ENCODE measurements at regions not wholly inside any gene's neighbourhood (a gene's known extent, or its start where the extent isn't known, plus 50 kb on each side); places are given as distances from the start of the nearest gene placed in this dataset.
A peak's percentile ranks its signal among the peaks of the same experiment; 100 is the strongest.

- 53 to 56% methylated on average over 7 of the region's 7 CpGs for WGBS, 2 donors
- TF ChIP-seq, protein P1, sequence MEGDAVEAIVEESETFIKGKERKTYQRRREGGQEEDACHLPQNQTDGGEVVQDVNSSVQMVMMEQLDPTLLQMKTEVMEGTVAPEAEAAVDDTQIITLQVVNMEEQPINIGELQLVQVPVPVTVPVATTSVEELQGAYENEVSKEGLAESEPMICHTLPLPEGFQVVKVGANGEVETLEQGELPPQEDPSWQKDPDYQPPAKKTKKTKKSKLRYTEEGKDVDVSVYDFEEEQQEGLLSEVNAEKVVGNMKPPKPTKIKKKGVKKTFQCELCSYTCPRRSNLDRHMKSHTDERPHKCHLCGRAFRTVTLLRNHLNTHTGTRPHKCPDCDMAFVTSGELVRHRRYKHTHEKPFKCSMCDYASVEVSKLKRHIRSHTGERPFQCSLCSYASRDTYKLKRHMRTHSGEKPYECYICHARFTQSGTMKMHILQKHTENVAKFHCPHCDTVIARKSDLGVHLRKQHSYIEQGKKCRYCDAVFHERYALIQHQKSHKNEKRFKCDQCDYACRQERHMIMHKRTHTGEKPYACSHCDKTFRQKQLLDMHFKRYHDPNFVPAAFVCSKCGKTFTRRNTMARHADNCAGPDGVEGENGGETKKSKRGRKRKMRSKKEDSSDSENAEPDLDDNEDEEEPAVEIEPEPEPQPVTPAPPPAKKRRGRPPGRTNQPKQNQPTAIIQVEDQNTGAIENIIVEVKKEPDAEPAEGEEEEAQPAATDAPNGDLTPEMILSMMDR (IDR thresholded peaks at IDR 0.05): no peak
- no peak for TF ChIP-seq POLR2A (IDR thresholded peaks at IDR 0.05)
- no peak for DNase-seq
- H3K9me3 ChIP-seq: no peaks in the 10 kb centered on the region
- peaks cover 0 to 15% (median 0%) of the 10 kb centered on the region in 4 donors for H3K27me3 ChIP-seq
- H3K4me3 ChIP-seq: no peak overlapping the region
- H3K4me1 ChIP-seq: peaks cover 34 to 70% (median 38%) of the 10 kb centered on the region in 3 donors
- H3K36me3 ChIP-seq: no peaks in the 10 kb centered on the region
- peak overlapping the region; percentile 75 to 86 (median 81) for H3K27ac ChIP-seq
- intact Hi-C loops (cut with DNase I): loop anchor here (10.0 kb wide), 1 partner anchor 90 kb away; no protein-coding TSS in a partner anchor
These were observed 261.4 kb upstream of the HES1 start for GRCh38 chr3:193874512-193874911.

- no peak overlapping the region for H3K4me3 ChIP-seq
- WGBS, 2 donors: 70 to 85% methylated on average over 5 of the region's 5 CpGs
- peak overlapping the region; percentile 75 to 86 (median 81) for H3K27ac ChIP-seq
- TF ChIP-seq POLR2A (IDR thresholded peaks at IDR 0.05): no peak
- TF ChIP-seq, protein P1 (IDR thresholded peaks at IDR 0.05): no peak
- intact Hi-C loops (cut with DNase I): loop anchor here (10.0 kb wide), 1 partner anchor 90 kb away; no protein-coding TSS in a partner anchor
- peaks cover 0 to 9% (median 0%) of the 10 kb centered on the region in 4 donors for H3K27me3 ChIP-seq
- H3K4me1 ChIP-seq: peaks cover 30 to 69% (median 32%) of the 10 kb centered on the region in 3 donors
- H3K9me3 ChIP-seq: no peaks in the 10 kb centered on the region
- no peaks in the 10 kb centered on the region for H3K36me3 ChIP-seq
- no peak for DNase-seq
These were observed 260.9 kb upstream of the HES1 start for GRCh38 chr3:193874997-193875593.

DNA sequence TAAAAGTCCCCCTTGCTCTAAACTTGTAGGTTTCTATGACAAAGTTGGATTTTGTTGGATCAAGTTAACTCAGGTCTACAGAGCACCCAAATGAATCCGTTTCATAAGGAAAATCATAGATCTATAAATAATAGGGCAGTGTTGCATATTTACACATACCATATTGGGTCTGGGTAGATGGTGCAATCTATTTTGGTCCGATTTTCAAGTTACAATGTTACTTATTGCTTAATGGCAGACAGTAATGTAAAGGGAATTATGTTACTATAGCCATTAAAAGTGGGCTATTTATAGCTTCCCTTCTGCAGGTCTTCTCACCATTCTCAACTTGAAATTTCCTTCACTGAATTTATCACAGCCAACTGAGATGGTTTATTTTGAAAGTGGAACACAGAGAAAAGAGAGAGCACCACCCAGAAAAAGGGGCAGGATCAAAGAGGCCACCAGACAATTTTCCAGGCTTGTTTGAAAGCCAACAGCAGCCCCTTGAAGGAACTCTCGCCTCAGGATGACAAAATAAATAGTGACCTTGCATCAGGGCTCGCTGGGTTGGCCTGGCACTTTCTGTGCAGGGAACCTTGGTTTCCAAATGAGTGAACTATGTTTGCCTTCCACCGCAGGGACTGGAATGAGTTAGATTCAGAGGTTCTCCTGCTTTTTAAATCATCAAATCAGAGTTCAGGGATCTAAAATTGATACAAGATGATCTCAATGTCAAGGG is 260.2 kb upstream of the HES1 start:
- Histone ChIP-seq H3K36me3 (no peaks in the 10 kb centered on the region), H3K4me3 (no peak overlapping the region), H3K4me1 (peaks cover 23 to 66% (median 31%) of the 10 kb centered on the region in 3 donors), H3K27me3 (peaks cover 0 to 5% (median 0%) of the 10 kb centered on the region in 4 donors), H3K27ac (peak overlapping the region; percentile 75 to 86 (median 81)), H3K9me3 (no peaks in the 10 kb centered on the region)
- TF ChIP-seq, protein P1 (IDR thresholded peaks at IDR 0.05): no peak
- TF ChIP-seq POLR2A (IDR thresholded peaks at IDR 0.05): no peak
- intact Hi-C loops (cut with DNase I): loop anchor here (10.0 kb wide), 1 partner anchor 91 kb away; no protein-coding TSS in a partner anchor
- 71 to 76% methylated on average over 4 to 5 of the region's 5 CpGs for WGBS, 2 donors
- DNase-seq: no peak

- peaks cover 5 to 55% (median 15%) of the 10 kb centered on the region in 3 donors for H3K4me1 ChIP-seq
- H3K27ac ChIP-seq: peak overlapping the region in 2 of 4 donors; percentile 2 to 42
- H3K27me3 ChIP-seq: peaks cover 0 to 5% (median 0%) of the 10 kb centered on the region in 4 donors
- 52 to 74% methylated on average over 10 to 13 of the region's 13 CpGs for WGBS, 2 donors
- TF ChIP-seq, protein P1 (IDR thresholded peaks at IDR 0.05): no peak
- no peak for TF ChIP-seq POLR2A (IDR thresholded peaks at IDR 0.05)
- no peak for DNase-seq
- no peaks in the 10 kb centered on the region for H3K36me3 ChIP-seq
- no peaks in the 10 kb centered on the region for H3K9me3 ChIP-seq
- intact Hi-C loops (cut with DNase I): loop anchor here (10.0 kb wide), 1 partner anchor 94 kb away; no protein-coding TSS in a partner anchor
- no peak overlapping the region for H3K4me3 ChIP-seq
These were observed 256.7 kb upstream of the HES1 start for GRCh38 chr3:193879099-193879863.

Data from esophagus squamous epithelium (tissue), 5 donors.